GM04504 (cell line): ENCODE measurements at regions not wholly inside any gene's neighbourhood (a gene's known extent, or its start where the extent isn't known, plus 50 kb on each side); places are given as distances from the start of the nearest gene placed in this dataset.
"Not testable (repeated sequence)": the region's sequence is repeated elsewhere in the genome, so short reads cannot be mapped to it uniquely, and the experiment has no call there.

ENCODE experiments used
- DNase-seq: peaks from one replicate; pipeline ENCODE4 v3.0.0-alpha.2; 2012; ENCODE audit warnings: low read depth

DNA sequence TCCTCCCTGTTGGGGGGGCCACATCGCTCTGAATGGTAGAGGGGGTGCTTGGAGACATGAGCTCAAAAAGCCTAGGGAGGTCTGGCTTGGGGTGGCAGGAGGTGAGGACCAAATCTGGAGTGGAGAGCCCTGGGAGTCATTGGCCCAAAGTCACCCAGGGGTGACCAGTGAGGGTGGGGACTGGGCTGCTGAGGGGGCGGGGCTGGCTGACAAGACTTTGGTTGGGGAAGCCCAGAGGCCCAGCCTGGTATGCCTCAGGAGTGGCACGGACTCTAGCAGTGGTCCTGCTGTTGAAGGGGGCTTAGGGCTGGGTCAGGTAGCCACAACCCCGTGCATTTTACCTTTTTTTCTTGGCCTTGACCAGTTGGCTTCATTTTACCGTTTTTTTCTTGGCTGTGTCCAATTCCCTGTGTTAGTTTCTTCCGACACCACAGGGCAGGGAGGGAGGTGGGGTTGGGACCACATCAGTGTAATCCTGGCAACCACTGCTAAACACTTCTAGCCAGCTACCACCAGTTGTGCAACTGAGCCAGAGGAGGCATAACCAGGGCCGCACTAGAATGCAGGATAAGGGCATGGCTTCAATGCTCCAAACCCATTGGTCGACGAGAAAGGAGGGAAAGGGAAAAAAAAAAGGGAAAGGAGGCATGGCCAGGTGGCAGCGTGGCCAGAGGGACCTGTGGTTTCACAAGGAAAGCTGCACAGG, 105.3 kb upstream of the C2CD4B start:
- DNase-seq, result no peak

DNA sequence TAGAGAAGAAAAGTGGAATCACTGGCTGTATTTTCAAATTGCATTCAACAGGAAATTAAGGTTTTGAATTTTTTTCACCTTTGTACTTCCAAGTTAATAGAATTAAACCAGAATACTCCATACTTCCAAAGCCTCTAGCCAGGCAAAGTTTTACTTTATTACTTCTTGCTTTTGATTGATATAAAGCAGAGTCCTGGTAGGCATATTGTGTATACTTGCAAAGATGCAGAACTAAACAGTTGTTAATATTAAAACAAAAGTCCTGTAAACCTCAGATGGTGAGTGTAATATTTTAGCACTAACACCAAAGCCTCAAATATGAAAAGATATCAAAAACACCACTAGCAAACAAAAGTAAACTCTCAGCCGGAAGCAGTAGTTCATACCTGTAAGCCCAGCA, 107.2 kb upstream of the C2CD4B start:
- DNase-seq, result no peak

DNA sequence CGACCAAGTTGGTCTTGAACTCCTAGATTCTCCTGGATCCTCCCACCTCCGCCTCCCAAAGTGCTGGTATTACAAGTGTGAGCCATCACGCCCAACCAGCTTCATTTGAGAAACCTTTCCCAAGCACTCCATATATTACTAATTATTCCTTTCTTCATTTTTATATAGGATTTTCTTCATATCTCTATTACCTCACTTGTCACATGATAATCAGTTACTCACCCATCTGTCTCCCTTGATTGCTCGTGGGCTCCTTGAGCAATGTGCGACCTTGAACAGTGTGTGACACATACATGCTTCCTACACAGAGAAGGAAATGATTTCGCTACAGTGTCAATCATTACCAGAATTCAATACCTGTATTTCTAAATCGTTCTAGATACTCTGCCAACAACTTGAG, 110.7 kb upstream of the C2CD4B start:
- no peak for DNase-seq

DNA sequence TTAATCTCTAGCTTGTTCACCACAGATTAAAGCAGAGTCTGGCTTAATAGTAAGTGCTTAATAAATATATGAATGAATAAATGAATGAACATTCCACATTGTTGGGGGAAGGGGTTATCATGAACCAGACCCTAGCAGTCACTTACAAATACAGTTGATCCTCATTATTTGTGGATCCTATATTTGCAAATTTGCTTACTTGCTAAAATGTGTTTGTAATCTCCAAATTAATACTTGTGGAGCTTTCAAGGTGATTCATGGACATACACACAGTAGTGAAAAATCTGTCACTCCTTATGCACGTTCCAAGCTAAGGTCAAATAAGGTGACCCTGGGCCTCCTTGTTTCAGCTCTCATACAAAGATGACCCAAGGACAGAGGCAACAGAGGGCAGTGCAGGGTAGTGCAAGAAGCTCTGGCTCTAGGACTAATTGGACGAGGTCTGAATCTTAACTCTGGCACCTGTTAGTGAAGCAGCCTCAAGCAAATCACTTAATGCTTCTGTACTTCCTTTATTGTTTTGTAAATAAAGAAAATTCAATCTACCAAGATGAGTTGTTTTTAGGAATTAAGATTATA, 112.8 kb upstream of the C2CD4B start:
- DNase-seq, result no peak

DNA sequence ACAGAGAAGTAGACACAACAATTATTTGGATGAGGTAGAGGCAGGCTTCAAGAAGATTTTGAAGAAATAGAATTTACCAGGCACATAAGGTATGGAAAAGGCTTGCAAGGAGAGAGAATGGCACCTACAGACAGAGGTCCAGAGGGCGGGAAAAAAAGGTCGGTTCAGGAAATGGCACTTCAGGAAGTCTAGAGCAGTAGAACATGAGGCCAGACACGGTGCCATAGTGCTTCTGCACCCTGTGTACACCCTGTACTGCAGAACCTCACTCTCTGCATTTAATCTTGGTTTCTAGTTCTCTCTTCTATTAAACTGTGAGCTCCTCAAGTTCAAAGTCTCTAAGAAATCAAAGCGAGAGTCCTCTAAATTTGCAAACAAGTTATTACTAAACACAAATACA, 113.4 kb upstream of the C2CD4B start:
- no peak for DNase-seq

DNA sequence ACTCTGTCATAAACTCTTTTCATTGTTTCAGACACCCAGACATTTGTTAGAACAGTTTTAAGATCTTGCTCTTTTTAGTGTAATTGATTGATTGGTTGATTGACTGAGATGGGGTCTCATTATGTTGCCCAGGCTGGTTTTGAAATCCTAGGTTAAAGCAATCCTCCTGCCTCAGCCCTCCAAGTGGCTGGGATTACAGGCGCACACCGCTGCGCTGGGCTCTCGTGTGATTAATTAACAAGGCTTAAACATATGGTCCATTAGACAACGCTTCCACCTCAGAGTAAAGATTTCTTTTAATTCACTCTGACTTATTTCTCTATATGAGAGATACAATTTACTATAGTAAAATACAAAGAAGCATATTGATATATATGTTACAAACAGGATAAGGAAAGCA, 114.0 kb upstream of the C2CD4B start:
- no peak for DNase-seq

DNA sequence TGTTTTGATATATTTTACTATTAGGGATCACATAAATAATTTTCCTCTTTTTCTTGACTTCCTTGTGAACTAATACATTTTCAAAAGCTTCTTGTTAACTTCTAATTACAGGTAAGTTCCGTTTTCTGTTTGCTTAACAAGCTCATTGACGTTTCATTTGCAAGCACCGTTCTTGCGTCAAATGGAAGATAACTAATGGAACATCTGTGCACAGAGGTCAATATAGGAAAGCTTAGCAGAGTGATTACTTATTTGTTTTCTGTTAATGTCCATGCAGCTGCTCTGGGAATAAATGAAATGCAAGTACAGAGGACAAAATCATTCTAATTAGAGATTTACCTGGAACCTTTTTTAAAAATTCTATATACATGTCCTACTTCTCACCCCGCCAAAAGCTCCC, 115.5 kb upstream of the C2CD4B start:
- no peak for DNase-seq

DNA sequence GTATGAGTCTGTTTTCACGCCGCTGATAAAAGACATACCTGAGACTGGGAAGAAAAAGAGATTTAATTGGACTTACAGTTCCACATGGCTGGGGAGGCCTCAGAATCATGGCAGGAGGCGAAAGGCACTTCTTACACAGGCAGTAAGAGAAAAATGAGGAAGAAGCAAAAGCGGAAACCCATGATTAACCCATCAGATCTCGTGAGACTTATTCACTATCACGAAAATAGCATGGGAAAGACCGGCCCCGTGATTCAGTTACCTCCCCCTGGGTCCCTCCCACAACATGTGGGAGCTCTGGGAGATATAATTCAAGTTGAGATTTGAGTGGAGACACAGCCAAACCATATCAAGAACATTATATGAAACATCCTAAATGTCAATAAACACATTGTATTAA, 116.7 kb upstream of the C2CD4B start:
- DNase-seq, result not testable (repeated sequence)

DNA sequence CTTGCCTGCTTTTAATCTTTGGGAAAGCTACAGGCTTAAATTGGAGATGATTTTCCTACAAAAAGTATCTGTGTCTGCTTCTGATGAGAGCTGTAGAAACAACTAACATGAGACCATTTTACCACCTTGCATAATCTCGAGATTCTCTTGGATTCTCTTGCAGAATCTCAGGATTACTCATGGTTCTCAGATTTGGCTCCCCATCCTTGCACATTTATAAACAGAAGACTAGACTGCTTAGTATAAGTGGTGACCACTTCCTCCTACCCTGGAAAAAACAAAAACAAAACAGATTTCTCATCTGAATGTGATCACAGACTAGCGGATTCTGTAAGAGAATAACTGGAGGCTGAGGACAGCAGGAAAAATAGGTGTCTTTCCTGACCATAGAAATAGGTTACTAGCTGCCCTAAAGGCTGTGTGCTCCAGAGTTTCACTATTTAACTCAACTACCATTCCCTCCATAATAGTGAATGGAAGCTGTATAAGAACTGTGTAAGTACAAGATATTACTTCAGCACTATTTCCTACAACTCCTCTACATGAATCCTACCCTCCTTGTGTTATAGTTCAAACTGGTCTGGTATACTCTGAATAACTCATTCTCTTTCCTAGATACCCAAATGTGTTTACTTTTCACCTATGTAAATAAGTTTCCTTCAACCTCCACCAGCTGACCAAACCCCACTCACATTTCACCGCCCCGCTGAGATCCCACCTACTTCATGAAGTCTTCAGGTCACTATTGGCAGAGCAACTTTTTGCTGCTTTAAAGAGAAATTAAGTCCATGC, 122.2 kb upstream of the C2CD4B start:
- DNase-seq, result peak; percentile 16

DNA sequence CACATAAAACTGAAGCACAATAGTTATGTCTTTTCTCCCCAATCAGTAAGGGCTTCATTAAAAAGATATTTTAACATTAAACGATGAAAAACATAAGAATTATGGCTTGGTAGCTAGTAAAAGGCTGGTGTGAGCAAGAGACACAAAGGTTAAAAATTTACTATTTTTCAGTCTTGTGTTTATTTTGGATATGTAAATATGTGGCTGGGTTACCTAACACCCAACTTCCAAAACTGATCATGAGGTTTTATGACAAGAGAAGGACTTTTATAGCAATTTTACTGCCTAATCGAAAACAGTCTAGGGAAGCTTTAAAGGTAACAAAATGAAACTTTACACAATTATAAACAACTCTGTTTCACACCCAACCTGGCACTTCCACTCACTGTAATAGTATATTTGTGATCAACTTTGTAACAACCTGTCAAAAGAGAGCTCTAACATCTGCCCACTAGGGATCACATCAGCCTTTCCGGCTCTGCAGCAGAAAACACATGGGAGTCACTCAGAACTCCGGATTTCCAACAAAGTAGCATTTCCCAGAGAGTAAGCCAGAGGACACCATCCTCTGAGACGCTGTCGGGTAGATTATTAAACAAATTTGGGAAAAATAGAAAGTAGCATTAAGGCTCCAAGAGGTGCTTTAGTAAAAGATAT, 123.4 kb upstream of the C2CD4B start:
- no peak for DNase-seq

DNA sequence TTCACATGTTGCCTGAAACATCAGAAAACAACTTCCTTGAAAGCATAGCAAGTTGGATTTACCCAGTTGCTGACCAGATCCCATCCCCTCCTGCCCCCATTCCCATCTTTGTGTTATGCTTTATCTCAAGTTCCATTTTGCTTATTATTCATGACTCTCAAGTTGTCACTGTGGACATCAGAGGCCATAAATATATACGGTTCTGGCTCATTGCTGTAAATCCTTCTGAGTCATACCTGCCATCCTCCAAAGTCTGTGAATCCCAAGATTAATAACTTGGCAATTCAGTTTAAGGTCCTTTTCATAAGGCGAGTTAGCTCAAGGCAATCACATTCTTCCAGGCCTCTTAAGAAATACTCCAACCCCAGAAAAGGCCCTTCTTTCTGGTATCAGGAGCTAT, 126.2 kb upstream of the C2CD4B start:
- DNase-seq, result no peak

DNA sequence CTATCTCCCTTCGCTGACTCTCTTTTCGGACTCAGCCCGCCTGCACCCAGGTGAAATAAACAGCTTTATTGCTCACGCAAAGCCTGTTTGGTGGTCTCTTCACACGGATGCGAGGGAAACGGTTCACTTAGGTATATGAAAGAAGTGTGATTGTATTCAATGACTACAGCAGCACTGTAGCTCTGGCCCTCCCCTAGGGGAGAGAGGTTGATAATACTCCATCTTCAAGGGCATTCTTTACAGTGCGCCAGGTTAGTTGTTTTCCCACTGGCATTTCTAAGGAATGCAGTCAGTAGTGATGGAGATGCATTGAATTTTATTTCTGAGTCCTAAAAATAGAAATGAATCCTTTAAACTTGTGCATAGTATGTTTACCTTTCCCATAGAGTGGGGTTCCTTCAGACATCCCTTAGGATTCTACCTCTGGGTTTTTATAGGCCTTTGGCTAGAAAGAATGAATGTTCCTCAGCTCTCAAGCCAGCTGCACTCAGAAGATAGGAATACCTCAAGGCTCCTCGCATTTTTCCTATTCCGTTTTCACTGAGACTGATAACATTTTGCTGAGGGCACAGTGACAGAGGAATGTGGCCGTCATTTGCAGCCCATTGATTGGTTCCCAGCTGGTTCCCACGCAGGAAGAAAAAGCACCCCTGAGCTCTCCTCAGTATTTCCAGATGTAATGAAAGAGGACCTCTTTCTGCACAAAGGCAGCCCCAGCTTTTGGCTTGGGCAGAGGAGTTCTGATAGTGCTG, 131.8 kb upstream of the C2CD4B start:
- no peak for DNase-seq

DNA sequence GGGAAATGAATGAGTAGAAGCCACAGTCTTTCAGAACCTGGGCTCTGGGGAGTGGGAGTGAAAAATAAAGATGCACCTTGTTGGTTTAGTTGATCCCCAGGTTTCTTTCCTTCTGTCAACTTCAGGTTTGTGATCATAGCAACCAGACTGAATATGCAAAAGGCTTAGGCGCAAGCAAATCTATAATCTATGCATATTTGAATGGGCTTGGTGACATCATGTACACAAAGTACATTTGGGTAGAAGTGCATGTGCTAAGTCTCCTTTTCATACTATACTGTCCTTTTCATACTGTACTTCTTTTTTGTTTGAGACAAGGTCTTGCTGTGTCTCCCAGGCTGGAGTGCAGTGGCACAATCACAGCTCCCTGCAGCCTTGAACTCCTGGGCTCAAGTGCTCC, 132.4 kb upstream of the C2CD4B start:
- no peak for DNase-seq

DNA sequence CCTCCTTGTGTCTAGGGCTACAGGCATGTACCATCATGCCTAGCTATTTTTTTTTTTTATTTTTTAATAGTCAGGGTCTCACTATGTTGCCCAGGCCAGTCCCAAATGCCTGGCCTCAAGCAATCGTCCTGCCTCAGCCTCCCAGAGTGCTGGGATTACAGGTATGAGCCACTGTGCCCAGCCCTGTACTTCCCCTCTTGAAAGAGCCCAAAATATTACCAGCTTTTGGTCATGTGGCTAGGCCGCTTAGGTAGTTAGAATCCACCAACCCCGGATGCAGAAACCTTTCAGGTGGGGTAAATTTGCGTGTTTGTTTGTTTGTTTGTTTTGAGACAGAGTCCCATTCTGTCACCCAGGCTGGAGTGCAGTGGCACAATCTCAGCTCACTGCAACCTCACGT, 132.8 kb upstream of the C2CD4B start:
- no peak for DNase-seq

DNA sequence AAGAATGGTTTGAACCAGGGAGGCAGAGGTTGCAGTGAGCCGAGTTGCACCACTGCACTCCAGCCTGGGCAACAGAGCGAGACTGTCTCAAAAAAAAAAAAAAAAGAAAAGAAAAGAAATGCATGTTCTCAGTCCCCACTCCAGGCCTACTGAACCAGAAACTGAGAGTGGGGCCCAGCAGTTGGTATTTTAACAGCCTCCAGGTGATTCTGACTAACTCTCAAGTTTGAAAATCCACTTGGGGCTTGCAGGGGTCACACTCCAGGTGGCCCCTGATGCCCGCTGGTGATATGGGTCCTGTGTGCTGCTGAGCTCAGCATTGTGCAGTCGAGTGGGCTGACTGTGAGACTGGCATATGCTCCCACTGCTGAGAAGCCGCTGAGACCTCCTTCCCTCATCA, 133.7 kb upstream of the C2CD4B start:
- DNase-seq, result no peak

DNA sequence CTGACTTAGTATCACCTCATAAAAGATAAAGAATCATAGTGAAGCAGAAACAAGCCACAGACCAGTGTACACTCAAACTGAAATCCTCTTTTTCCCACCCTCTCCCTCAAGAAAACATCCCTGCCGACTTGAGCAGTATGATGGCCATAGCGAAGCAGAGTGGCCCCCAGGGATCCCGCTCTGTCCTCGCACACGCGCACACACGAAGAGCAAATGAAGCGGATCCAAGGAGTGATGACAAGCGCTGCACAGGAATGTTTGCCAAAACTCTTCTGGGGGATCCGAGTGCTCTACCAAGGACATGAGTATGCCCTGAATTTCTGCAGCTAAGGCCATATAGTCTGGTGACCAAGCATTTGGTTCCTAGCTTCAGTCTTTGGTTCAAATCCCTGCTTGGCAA, 134.5 kb upstream of the C2CD4B start:
- DNase-seq, result no peak

DNA sequence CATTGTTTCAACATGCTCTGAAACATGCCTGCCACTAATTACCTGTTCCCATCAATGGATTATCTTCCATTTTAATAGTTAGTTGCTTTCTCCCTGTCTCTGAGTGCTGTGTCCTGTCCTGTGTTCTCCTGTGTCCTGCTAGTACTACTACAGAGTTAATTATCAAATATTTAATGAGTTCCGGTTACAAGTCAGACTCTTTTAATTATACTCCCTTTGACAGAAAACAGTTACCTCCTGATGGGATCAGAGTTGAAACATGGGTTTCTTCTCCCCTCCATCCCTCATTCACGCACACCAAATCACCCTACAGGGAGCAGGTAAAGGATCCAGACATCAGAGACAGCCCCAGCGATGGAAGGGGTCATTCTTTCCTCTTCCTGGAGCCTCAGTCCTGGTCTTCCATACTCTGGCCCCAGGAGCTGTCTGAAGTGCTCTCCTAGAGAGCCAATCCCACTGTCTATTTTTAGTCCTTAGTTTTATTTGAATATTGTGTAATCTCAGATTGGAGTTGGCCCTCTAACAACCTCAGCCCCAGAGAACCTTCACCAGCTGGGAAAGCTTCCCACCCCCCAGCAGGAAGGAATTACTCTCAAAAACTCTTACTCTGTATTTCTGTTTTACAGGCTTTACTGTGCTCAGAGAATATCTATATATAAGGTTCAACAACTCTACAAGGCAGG, 137.0 kb upstream of the C2CD4B start:
- peak; percentile 37 for DNase-seq

DNA sequence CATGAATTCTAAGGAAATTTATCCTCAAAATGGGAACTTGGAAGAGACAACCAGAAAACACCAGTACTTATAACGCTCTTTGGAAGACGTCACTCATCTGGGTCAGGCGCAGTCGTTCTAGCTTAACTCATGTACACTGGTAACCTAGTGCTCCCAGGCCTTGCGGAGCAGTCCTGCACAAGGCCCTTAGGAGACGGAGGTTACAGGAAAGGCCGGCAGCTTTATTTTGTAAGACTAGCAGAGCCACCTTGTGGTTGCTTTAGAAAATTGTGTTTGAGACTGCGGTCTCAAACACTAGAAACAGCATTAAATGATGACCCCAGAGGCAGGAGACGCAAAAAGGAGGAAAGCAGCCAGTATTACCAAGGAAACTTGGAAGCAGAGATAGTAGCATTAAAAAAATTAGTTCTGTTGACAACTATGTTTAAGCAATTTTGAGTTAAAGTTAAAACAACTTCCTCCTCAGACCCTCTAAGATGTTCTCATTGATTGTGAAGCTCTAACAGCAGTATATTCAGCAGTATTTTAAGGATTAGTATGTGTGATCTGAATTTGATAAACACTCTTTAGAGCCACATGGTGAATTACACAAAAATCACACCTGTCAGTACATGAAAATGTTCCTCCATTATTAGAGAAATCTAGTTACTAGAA, 141.9 kb upstream of the C2CD4B start:
- peak; percentile 47 for DNase-seq

DNA sequence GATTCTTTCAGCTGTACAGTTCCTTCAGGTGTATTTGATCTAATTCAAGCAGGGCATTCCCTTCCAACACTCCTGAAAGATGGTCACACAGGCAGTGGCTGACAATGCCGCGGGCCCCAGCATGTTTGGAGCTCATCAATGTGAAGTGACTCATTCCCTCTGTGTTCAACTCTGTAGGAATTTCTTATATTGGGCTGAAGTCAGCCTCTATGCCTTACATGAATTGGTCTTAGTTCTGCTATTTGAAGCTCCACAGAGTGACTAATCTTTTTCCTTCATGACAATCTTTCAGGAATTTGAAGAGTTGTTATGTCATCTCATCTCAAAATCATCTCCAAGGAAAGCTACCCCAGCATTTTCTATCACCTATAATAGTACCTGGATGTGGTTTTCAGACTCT, 142.5 kb upstream of the C2CD4B start:
- peak; percentile 61 for DNase-seq

DNA sequence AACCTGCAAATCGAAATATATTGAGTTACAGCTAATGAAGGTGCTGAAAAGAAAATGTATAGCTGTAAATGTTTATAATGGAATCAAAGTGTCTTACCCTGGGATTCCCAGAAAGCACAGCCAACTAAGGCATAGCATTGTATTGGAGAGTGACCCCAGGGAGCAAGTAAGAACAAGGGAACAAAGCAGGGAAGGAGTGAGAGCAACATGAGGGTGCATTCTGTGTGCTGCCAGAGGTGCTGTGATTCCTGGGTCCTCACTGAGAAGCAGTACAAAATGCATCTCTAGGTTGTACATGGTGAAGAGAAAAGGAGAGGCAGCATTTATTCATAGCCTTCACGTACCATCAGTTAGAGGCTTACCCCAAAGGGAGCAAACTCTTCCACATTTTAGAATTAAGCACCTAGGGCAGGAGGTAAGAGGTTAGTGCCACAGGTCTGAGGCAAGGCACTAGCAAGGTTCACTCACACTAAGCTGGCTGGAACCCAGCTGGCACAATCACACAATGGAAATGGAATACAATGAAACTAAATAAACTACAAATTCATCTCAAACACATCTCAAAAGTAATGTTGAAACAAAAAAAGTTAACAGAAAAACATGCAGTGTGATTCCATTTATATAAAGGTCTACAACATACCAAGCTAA, 151.5 kb upstream of the C2CD4B start:
- no peak for DNase-seq

DNA sequence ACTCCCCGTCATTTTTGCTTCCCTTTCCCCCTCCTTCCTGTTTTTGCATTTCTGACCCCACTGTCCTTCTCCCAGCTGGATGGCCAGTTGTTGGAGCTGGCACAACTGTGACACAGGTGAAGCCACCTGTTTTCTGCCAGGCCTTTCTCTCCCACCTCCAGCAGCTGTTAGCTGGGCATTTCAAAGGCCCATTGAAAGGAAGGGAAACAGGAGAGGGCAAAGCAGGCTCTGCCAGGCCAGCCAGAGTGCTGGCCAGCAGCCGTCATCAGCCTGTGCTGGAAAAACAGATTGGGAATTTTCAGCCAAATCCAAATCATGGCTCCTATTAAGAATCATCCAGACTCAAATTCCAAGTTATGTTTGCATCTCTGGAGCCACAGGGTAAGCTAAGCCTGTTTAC, 155.2 kb upstream of the C2CD4B start:
- DNase-seq, result no peak
